ENCODE measurements at regions not wholly inside any gene's neighbourhood (a gene's known extent, or its start where the extent isn't known, plus 50 kb on each side); places are given as distances from the start of the nearest gene placed in this dataset.

- TF ChIP-seq, protein P1, sequence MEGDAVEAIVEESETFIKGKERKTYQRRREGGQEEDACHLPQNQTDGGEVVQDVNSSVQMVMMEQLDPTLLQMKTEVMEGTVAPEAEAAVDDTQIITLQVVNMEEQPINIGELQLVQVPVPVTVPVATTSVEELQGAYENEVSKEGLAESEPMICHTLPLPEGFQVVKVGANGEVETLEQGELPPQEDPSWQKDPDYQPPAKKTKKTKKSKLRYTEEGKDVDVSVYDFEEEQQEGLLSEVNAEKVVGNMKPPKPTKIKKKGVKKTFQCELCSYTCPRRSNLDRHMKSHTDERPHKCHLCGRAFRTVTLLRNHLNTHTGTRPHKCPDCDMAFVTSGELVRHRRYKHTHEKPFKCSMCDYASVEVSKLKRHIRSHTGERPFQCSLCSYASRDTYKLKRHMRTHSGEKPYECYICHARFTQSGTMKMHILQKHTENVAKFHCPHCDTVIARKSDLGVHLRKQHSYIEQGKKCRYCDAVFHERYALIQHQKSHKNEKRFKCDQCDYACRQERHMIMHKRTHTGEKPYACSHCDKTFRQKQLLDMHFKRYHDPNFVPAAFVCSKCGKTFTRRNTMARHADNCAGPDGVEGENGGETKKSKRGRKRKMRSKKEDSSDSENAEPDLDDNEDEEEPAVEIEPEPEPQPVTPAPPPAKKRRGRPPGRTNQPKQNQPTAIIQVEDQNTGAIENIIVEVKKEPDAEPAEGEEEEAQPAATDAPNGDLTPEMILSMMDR (IDR thresholded peaks at IDR 0.05; ENCODE audit: control insufficient read depth, insufficient read depth, low read depth, low read length, missing control alignments), result no peak
- DNase-seq (ENCODE audit: low read depth), result no peak
- H3K4me3 ChIP-seq (ENCODE audit: control insufficient read depth, low read depth, low read length), result no peak overlapping the region
Observed at GRCh38 chr9:115495052-115495635, 377.2 kb upstream of the TNC start.

- DNase-seq (ENCODE audit: low read depth), result no peak
- TF ChIP-seq, protein P1 (IDR thresholded peaks at IDR 0.05; ENCODE audit: control insufficient read depth, insufficient read depth, low read depth, low read length, missing control alignments), result no peak
Observed at GRCh38 chr9:115495836-115496235, 377.9 kb upstream of the TNC start.

DNA sequence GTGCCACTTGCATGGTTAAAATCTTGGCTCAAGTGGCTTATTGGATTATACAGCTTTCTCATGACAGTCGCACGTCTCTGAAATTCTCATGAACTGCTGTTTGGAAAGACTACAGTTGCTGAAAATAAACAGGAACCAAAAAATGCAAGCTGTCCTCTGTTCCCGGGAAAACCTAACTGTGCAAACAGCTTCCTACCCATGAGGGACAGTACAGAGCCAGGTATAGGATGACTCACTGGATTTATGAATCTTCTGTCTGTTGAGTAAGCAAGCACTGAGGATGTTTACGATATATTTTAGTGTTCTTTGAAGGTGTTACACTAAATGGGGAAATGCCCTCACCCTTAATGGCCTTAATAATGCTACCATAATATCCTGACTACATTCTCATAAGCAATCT is 380.3 kb upstream of the TNC start:
- DNase-seq (ENCODE audit: low read depth), result no peak
- TF ChIP-seq, protein P1 (IDR thresholded peaks at IDR 0.05; ENCODE audit: control insufficient read depth, insufficient read depth, low read depth, low read length, missing control alignments), result no peak
- no peak overlapping the region for H3K4me3 ChIP-seq (ENCODE audit: control insufficient read depth, low read depth, low read length)

More at GRCh38 chr9:115495836-115496235, 377.9 kb upstream of the TNC start:
- H3K4me3 ChIP-seq (ENCODE audit: control insufficient read depth, low read depth, low read length), result no peak overlapping the region

DNA sequence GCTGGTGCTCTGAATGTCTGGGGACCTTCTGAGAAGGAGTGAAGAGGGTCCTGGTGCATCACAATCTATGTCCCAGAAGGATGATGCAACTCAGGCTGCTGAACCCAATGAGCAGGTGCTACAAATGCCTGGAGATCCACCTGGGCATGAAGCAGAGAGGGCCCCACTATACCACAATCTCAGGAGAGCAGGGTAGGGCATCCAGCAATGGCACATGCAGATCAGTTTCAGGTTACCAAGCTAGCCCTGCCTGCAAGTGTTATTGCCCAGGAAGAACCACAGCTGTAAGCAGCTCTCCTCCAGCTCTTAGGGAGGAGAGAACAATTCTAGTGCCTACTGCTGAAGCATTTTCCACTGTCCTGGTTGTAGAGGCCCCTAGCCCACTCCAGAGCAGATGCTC is 389.2 kb upstream of the TNC start:
- no peak overlapping the region for H3K4me3 ChIP-seq (ENCODE audit: control insufficient read depth, low read depth, low read length)
- TF ChIP-seq, protein P1 (IDR thresholded peaks at IDR 0.05; ENCODE audit: control insufficient read depth, insufficient read depth, low read depth, low read length, missing control alignments), result no peak
- no peak for DNase-seq (ENCODE audit: low read depth)

GRCh38 chr9:115513148-115513547 is 395.2 kb upstream of the TNC start:
- DNase-seq (ENCODE audit: low read depth), result no peak
- H3K4me3 ChIP-seq (ENCODE audit: control insufficient read depth, low read depth, low read length), result no peak overlapping the region
- TF ChIP-seq, protein P1 (IDR thresholded peaks at IDR 0.05; ENCODE audit: control insufficient read depth, insufficient read depth, low read depth, low read length, missing control alignments), result no peak

- no peak for DNase-seq (ENCODE audit: low read depth)
- TF ChIP-seq, protein P1 (IDR thresholded peaks at IDR 0.05; ENCODE audit: control insufficient read depth, insufficient read depth, low read depth, low read length, missing control alignments), result no peak
- no peak overlapping the region for H3K4me3 ChIP-seq (ENCODE audit: control insufficient read depth, low read depth, low read length)
Observed at GRCh38 chr9:115514454-115514853, 396.5 kb upstream of the TNC start.

All from AG09309 (cell line).